ENCODE measurements at regions not wholly inside any gene's neighbourhood (a gene's known extent, or its start where the extent isn't known, plus 50 kb on each side); places are given as distances from the start of the nearest gene placed in this dataset.

GRCh38 chrX:4682636-4683035 is 969.2 kb upstream of the PRKX start:
- dilution Hi-C loops (cut with HindIII; ENCODE audit: low sequenced_read_pairs, unreplicated experiment): no loop called here
- Histone ChIP-seq H2AK5ac (ENCODE audit: low read depth, low read length) (no peak overlapping the region), H3K36me3 (ENCODE audit: control insufficient read depth, insufficient read depth, low read length) (no peaks in the 10 kb centered on the region), H2AFZ (replicated peaks; ENCODE audit: low read length, poor library complexity) (no peak overlapping the region), H3K4ac (ENCODE audit: low read depth, low read length) (no peak overlapping the region), H2AK9ac (replicated peaks; ENCODE audit: low read depth, low read length, poor library complexity) (no peak overlapping the region), H3K23ac (ENCODE audit: low read depth, low read length) (no peak overlapping the region), H4K5ac (ENCODE audit: low read depth, low read length) (no peak overlapping the region), H3K4me1 (ENCODE audit: control insufficient read depth, insufficient read depth, low read length) (no peaks in the 10 kb centered on the region), H3K9ac (ENCODE audit: low read depth, low read length) (no peak overlapping the region), H3K14ac (replicated peaks; ENCODE audit: low read depth, low read length) (no peak overlapping the region), H2BK15ac (ENCODE audit: low read depth, low read length) (no peak overlapping the region), H3K27me3 (ENCODE audit: control insufficient read depth, insufficient read depth, low read length) (no peaks in the 10 kb centered on the region), H3K4me3 (ENCODE audit: insufficient read depth, low read depth, low read length) (no peak overlapping the region), H3K18ac (ENCODE audit: low read depth, low read length) (no peak overlapping the region), H4K91ac (ENCODE audit: insufficient read depth, low read depth, low read length) (no peak overlapping the region), H3K9me1 (ENCODE audit: insufficient read depth, low read length) (no peaks in the 10 kb centered on the region), H3K79me1 (ENCODE audit: low read depth in 1 of 2, low read length in 2 of 2) (no peaks in the 10 kb centered on the region), H3K27ac (ENCODE audit: insufficient read depth, low read length) (no peak overlapping the region), H2BK5ac (ENCODE audit: low read depth, low read length, poor library complexity, severe bottlenecking) (no peak overlapping the region), H4K20me1 (ENCODE audit: insufficient read depth, low read length) (no peaks in the 10 kb centered on the region), H3K56ac (ENCODE audit: extremely low read depth, insufficient read depth, low read length) (no peak overlapping the region), H2BK20ac (ENCODE audit: low read depth, low read length) (no peak overlapping the region), H4K8ac (ENCODE audit: low read depth in 2 of 2, low read length in 2 of 2) (no peak overlapping the region), H2BK120ac (ENCODE audit: low read depth, low read length) (no peak overlapping the region), H3K9me3 (ENCODE audit: control insufficient read depth, insufficient read depth, low read length) (peaks cover 8% of the 10 kb centered on the region), H3K4me2 (ENCODE audit: low read depth, low read length) (no peak overlapping the region)
- WGBS, 2 experiments (ENCODE audit: extremely low coverage in 2 of 2, insufficient read length in 1 of 2): 50% methylated on average over 1 of the region's 6 CpGs; no CpG with 5 or more reads in 1 of the 2 experiments
- BruUV-seq (replicated peaks): no TSS peak
- CTCF ChIA-PET: no interaction called here
- no peak for TF ChIP-seq RFX5 (IDR thresholded peaks at IDR 0.05; ENCODE audit: low read depth, low read length)
- DNase-seq (no peak), ATAC-seq (ENCODE audit: low read depth) (no peak)
- POLR2A ChIA-PET (ENCODE audit: unreplicated experiment): no interaction called here
- in situ Hi-C loops (cut with MboI; ENCODE audit: low sequenced_read_pairs): no loop called here
- intact Hi-C loops (cut with micrococcal nuclease): no loop called here

All from IMR-90 (cell line).